Dermis microvascular lymphatic vessel endothelial cell (primary cell): ENCODE measurements at regions not wholly inside any gene's neighbourhood (a gene's known extent, or its start where the extent isn't known, plus 50 kb on each side); places are given as distances from the start of the nearest gene placed in this dataset.
"Not testable (repeated sequence)": the region's sequence is repeated elsewhere in the genome, so short reads cannot be mapped to it uniquely, and the experiment has no call there.

ENCODE experiments used
- DNase-seq, 2 donors: peaks; one replicate each; pipeline versions ENCODE4 v3.0.0 to v3.0.0-alpha.2; 2010; ENCODE audit warnings: low read depth in 2 of 2

DNA sequence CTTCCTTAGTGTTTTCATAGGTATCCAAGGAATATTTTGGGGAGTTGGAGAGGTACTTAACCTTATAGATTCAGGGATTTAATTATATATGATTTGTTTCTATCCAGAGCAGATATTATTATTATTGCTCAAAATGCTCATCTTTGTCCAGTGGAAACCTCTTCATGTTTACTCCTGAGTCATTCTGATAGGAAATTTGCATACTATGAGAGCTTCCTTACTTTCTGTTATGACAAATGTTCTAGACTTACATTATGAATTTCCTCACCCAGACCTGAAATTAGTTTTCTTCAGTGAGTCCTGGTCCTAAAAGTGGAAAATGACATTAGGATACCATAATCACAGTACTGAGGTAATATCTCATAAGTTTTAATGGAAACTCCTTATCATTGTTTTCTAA lies 57.5 kb upstream of the PLPPR5 start:
- DNase-seq: no peak

DNA sequence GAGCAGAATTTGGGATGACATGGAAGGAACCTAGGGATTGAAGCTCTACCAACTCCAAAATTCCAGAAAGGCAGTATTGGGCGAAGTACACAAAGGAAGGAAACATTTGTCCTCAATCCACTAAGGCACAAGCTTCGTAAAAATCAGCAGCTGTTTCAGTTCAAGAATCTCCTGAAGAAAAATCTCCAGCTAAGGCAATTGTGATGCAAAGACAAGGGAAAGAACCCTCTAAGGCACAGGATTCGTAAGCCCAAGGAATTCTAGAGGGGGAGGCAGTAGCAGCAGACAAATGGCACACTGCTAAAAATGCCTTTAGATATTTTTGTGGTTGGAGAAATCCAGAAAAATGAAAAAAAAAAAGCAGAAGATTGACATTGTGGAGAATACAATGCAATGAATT lies 64.5 kb upstream of the PLPPR5 start:
- no peak for DNase-seq

DNA sequence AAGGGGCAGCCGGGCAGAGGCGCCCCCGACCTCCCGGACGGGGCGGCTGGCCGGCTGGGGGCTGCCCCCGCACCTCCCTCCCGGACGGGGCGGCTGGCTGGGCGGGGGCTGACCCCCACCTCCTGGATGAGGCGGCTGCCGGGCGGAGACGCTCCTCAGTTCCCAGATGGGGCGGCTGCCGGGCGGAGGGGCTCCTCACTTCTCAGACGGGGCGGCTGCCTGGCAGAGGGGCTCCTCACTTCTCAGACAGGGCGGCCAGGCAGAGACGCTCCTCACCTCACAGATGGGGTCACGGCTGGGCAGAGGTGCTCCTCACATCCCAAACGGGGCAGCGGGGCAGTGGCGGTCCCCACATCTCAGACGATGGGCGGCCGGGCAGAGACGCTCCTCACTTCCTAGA lies 73.9 kb upstream of the PLPPR5 start:
- DNase-seq: not testable (repeated sequence)

DNA sequence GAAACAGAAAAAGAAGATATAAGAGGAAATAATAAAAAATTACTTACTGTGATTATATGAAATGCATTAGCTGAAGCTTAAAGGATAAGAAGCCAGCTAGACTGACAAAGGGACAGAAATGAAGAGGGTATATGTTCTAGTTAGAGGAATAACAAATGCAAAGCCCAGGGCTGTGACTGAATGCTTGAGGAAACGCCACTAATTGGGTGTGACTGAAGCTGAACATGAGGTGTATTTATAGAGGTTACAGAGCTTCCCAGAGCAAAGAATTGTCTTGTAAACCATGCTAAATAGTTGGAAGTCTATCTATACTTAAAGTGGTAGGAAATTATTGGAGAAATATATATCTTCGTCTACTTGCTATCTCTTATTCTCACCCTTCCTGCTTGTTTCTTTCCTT lies 77.7 kb upstream of the PLPPR5 start:
- DNase-seq: no peak

DNA sequence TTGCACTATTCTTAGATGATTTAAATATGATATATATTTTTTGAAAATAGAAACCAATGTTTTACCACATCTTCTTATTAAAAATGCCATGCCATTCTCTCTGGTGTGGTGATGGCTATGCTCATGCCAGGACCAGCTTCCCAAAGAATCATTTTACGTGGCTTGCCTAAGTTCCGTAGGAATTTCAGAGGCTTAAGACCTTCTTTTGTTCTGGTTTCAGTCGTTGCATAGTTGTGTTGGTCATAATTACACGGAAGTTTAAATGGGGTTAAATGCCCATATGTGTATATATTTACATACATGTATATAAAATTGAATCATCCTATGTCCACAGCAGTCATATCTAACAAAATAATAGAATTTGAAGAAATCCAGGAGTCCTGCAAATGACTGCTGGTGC lies 78.7 kb upstream of the PLPPR5 start:
- no peak for DNase-seq

DNA sequence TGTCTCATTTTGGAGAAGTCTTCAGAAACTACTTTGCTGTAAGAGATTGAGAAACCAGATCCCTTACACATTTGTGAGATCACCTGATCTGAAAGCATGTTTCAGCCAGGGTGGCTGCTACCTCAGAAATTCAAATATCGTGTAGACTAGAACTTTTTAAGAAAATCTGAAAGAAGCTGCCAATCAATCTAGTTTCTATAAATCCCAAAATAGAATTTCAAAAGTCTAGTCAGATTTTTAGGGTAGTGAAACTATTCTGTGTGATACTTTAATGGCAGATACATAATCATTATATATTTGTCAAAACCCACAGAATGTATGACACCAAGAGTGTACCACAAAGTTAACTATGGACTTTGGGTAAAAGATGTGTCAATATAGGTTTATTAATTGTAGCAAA lies 79.9 kb upstream of the PLPPR5 start:
- no peak for DNase-seq

DNA sequence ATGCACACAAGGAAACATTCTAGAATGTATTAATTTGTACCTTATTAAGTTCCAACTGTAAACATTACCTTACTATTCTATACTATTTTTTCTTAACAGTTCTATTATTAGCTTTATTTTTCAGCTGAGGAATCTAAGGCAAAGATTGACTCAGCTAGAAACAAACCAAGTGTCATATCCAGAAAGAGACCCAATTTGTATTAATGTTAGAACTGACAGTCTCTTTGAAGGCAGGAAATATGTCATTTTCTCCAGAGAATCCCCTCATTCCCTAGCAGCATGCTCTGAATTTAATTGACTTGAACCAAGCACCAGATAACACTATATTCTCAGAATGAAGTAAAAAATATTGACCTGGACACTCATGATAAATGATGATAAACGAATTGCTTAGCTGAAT lies 81.4 kb upstream of the PLPPR5 start:
- DNase-seq: no peak

DNA sequence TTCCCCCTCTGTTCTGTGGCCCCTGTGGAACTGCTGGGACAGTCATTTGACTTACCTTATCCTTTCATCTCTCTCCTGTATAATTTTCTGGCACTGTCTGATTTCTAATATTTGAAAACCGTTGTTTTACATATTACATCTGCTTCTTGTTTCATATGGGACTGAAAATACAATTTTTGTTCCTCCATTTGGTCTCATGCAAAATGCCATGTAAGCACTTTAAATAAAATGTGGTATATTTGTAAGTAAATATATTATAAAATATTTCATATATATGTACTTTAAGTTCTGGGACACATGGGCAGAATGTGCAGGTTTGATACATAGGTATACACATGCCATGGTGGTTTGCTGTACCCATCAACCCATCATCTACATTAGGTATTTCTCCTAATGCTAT lies 93.9 kb upstream of the PLPPR5 start:
- no peak for DNase-seq

DNA sequence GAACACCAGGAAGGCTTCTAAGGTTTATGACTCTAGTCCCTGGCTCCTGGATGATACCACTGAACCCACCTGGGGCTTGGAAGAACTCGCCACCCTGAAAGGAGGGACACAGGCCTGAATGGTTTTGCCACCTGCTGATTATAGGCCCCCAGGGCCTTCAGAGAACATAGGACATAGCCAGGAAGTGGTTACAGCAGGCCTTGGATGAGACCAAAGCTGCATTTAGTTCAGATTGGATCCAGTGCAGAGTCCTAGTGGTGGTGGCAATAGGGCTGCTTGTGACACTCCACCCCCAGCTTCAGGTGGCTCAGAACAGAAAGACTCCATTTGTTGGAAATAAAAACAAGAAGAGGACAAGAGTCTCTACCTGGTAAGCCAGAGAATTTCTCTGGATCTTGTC lies 101.6 kb upstream of the PLPPR5 start:
- DNase-seq: no peak

DNA sequence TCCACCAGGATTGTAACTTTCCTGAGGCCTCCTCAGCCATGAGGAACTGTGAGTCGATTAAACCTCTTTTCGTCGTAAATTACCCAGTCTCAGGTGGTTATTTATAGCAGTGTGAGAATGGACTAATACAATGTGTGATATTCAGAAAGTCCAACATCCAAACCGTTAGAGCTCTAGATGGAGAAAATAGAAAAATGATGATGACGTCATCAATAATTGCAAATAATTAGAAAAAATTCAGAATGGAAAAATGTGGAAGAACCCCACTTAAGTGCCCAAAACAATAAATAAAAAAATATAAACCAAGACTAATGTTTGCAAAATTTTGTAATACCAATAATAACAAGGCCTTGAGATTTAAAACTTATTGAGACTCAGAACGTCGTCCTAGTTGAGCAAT lies 103.0 kb upstream of the PLPPR5 start:
- DNase-seq: no peak

DNA sequence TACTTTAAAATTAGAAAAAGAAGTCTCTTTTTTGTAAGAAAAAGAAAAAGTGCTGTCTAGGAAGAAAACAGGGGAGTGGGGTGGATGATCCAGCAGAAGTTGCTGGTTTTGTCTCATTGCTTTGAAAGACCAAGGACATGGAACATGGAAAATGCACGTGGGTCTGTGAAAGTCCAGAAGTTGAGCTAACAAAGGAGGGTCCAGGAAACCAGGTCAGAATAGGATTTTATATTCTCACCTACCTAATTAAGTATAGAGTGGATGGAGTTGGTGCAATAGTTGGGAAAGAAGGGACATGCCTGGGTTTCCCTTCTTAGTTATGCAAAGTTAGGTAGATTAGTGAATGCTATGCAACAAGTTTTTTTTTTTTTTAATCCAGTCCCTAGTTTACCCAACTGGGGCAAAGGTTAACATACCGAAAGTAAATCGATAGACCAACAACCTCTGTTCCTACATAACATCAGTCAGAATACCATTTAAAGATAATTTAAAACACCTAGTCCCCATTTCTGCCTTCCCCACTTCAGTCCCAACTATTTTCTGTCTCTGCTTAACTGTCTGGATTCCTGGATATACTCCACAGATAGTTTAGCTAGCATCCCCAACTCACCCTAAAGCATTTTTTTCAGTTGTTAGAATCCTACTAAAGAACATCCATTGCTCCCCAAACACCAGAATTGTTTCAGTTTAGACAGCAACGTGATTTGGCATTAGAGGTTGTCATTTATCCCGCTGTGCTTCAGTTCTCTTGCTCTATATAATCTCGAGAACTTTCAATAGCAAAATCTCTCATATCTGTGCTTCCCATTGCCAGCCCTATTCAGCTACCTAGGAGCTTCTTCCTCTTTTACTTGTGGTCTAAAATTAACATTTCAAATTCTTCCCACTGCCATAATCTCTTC lies 105.7 kb upstream of the PLPPR5 start:
- DNase-seq: no peak

DNA sequence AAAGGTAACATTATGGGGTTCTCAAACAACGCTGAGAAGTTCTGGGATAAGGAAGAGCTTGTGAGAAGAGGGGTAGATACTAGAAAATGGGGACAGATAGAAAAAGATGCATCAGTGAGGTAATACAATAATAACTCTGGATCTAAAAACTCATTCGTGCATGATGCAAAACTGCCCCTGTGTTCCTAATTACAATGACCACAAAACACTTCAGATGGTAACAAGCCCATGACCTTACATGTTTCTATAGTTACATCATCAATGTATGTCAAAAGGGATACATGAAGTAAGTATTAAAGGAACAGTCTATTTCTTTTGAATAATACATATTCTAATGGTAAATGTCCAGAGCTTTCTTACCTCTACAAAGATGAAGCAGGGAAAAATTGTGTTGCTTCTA lies 110.6 kb upstream of the PLPPR5 start:
- no peak for DNase-seq

DNA sequence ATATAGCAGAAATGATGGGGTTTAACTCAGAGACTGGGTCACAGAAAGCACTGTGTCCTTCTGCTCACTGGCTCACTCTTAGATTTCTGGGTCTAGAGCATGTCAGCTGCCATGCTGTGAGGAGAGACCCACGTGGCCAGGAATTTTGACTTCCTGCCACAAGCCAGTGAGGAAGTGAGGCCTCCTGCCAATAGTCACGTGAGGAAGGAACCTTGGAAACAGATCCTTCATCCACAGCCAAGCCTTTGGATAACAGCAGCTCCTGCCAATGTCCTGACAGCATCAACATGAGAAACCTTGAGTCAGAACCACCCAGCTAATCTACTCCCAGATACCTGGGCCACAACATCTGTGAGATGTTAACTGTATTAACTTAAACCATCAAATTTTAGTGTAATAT lies 114.5 kb upstream of the PLPPR5 start:
- peak in 1 of 2 donors; percentile 3 for DNase-seq

DNA sequence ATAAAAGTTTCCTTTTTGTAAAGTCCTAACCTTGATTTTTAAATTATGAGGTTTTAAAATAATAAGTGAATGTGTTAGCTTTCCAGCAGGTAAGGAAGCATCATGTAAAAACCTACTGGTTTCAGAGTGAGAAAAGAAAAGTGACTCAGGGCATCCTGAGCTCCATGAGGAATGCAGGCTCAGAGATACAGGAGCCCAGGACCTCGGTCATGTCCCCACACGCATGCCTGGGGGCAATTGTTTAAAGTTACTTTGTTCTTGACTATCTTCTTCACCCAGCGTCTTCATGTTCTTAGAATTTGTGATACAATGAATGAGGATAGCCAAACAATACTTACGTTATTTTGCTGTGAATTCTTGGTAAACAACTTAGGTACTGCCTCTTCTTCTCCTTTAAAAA lies 117.4 kb upstream of the PLPPR5 start:
- DNase-seq: no peak

DNA sequence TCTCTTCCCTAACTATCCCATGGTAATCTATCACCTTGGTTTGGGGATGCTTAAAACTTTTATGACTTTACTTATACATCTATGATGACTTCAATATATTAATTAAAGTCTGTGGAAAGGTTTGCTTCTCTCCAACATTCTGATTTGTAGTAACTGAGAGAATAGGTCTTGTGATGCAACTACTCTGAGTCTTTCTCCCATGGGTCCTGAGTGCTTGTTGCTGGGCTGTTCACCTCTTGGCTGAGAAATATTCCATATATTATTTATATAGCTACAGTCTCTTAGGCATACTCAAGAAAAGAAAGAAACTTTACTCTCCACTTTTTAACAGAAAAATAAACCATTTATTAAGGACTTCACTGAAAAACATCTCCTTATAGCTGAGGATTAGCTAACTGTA lies 119.3 kb upstream of the PLPPR5 start:
- DNase-seq: no peak

DNA sequence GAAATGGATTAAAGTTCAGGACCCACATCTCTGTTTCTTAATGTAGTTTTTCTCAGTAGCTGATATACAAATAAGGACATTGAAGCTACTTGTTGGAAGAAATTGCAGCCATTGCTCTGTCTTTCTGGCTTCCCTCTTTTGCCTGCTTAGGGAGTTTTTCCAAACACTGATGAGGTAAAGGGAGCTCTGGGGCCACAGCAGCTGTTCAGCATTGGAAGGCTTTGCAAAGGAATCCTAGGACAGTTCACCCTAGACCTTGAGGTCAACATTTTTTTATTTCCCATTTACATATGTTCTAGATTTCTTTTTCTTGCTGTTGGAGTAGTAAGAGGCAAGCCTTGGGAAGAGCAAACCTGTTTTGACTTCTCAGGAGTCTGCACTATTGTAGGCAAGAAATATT lies 126.9 kb upstream of the PLPPR5 start:
- no peak for DNase-seq

DNA sequence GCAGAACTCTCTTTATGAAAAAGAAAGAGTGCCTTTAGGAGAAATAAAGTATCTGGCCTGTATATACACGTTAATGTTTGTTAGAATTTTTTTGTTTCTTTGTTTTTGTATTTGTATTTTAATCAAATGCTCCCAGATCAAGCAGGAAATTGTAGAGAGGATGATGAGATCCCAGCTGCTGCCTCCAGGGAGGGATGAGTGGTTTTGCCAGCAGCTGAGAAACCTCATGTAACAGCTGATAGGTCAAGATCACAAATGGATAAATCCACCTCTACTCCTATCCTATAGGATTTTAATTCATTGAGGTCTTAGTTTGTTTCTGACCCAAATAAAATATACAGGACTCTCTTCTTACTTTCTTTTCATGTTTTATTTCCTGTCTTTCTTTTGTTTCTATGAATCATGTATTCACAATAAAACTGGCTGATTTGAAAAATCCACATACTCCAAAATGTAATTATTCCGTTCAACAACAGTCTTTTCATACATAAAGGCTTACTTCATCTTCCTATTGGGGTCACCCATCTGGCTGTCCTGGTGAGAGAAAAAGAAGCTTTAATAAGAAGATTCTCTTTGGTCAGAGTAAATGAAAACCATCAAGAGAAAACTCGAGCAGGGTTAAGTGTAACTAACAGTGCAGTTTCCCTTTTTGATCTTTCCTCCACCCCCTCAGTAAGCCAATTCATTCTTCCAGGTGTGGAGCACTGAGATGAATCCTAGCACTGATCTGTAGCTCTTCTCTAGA lies 129.3 kb upstream of the PLPPR5 start:
- no peak for DNase-seq

DNA sequence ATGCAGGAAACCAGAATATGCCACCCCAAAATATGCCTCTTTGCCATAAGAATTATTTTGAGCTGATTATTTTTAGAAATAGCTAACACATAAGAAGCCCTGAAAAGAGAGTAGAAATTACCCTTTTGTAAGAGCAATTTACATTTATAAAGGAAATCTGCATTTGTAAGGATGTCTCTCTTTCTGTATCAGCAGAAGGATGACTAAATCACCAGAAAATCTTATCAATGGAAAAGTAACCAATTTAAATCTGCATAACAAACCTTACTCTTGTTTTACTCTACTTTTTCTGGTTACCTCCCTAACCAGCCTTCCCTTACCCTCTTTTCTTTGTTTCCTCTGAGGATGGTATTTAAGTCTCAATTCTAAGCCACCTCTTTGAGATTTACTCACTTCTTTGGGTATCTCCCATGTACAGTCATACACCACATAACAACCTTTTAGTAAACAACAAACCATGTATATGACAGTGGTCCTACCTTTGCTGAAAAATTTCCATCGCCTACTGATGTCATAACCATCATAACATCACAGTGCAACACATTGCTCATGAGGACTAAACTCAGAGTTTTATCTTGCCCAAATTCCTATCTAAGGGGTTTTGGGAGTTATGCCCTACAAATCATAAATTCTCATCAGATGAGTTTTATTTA lies 126.6 kb upstream of the PLPPR4 start:
- no peak for DNase-seq

DNA sequence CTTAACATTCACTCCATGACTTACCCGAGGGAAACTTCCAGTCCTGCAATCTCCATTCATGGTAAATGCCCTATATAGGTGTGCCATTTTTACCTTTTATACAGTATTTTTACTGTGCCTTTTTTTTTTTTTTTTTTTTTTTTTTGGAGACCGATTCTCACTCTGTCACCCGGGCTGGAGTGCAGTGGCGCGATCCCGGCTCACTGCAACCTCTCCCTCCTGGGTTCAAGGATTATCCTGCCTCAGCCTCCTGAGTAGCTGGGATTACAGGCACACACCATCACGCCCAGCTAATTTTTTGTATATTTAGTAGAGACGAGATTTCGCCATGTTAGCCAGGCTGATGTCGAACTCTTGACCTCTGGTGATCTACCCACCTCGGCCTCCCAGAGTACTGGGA lies 124.4 kb upstream of the PLPPR4 start:
- DNase-seq: no peak

DNA sequence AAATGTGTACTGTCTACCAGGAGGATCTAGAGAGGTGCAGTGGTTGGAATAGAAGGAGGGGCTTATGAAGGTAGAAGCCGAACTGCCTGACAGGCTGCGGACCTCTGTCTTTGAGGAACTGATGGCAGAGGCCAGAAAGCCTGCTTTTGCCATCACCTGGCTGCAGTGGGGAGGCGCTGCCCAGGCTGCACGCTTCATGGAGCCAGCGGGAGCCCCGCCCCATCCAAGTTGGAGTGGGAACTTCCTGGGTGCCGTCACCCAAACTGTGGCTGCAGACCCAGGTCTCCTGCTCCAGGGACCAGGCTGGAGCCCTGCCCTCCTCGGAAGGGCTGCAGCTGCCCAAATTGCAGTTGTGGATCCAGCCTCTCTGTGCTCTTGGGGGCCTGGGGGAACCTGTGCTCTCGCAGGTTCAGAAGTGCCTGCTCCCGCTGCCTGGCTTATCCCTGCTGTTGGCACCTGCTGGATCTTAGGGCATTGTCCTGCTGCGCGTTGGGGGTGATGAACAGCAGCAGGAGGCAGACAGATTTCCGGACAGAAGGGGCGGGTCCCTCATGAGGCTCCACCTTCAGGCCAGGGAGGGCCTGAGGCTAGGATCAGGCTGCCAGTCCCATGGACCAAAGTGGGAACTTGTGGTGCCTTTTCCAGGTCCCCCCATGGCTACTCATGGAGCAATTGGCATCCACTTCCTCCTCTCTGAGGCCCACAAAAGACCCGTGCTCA lies 118.0 kb upstream of the PLPPR4 start:
- no peak for DNase-seq

DNA sequence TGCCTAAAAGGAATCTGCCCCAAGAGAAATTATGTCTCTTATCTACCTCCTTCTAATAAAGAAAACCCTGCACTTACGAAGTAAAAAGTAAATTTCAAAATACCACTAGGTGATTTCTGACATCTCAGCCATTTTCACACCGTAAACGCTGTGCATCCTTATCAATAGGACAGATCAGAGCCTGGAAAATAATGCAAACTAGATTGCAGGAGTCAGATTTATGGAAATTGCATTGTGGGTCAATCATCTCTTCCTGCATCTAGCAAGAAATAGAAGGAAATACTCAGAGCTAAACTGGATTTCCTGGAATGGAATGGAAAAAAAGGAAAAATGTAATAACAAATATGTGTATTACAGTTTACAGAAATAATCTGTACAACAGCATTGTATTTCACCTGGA lies 114.3 kb upstream of the PLPPR4 start:
- DNase-seq: no peak

DNA sequence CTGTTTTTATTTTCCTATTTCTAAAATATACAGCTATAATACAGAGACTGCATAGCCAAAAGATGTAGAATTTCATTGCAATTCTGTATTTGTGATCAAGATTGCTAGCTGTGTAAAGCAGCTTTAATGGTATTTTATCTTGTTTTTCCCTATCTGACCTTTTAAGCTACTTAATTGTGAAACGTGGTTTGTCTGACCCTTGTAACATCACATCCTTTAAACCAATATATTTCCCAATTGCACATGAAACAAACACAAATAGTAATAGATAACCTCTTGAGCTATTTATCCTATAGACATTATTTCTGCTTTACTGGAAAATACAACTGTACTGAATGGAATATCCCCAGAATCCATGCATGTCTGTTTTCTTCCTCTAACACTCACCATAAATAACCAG lies 112.2 kb upstream of the PLPPR4 start:
- DNase-seq: no peak
